Body of pancreas (tissue), 4 donors: ENCODE measurements at regions not wholly inside any gene's neighbourhood (a gene's known extent, or its start where the extent isn't known, plus 50 kb on each side); places are given as distances from the start of the nearest gene placed in this dataset.
A peak's percentile ranks its signal among the peaks of the same experiment; 100 is the strongest.

Experiments used
- ATAC-seq: fragments of 150-250 bp; one replicate; pipeline ENCODE4 v1.9.1; 2016
- DNase-seq, 4 donors: peaks; one replicate each; pipeline ENCODE4 v3.0.0-alpha.2; 2019
- H3K27ac ChIP-seq, 4 donors: fragments of 200-600 bp; sonication (generic); 1 replicate in 3 of 4; 2 replicates in 1 of 4; pipeline versions ENCODE4 v1.5.1 to v1.6.1; 2016 to 2019; ENCODE audit warnings: mild to moderate bottlenecking in 1 of 4, mixed read lengths in 1 of 4, moderate library complexity in 1 of 4
- H3K27me3 ChIP-seq, 2 donors: fragments of 200-600 bp; sonication (generic); one replicate each; pipeline ENCODE4 v1.6.0; 2016; ENCODE audit warnings: mild to moderate bottlenecking in 1 of 2
- H3K36me3 ChIP-seq, 2 donors: fragments of 200-600 bp; sonication (generic); replicated peaks in 1 of 2; 2 replicates each; pipeline ENCODE4 v1.5.1; 2016; ENCODE audit warnings: low read depth in 2 of 2; ENCODE audit not compliant: insufficient read depth in 1 of 2
- H3K4me1 ChIP-seq: fragments of 200-600 bp; sonication (generic); one replicate; pipeline ENCODE4 v1.6.0; 2016
- H3K4me3 ChIP-seq, 2 donors: fragments of 200-600 bp; sonication (generic); 1 replicate in 1 of 2; 2 replicates in 1 of 2; pipeline ENCODE4 v1.5.1; 2016 to 2019
- H3K9me3 ChIP-seq, 3 donors: fragments of 200-600 bp; sonication (generic); 1 replicate in 2 of 3; 2 replicates in 1 of 3; pipeline ENCODE4 v1.5.1; 2016
- POLR2A ChIP-seq, 3 donors: fragments of 450-650 bp; IDR thresholded peaks; one replicate each; pipeline ENCODE4 v1.6.1; 2016; ENCODE audit warnings: antibody characterized with exemption in 3 of 3, mild to moderate bottlenecking in 2 of 3
- WGBS, 2 donors: methylation state at CpG; one replicate each; pipeline ENCODE4 v1.1.5; 2017; 5-methylcytosine and 5-hydroxymethylcytosine counted together
- intact Hi-C: fragments of 100-400 bp; cut with DNase I; formaldehyde crosslinking; loops from one replicate; pipeline ENCODE4 v1.15.1; 2023
- TF ChIP-seq, protein P1 (sequence below), 7 experiments: fragments of 450-650 bp in 4 of 7; fragments of 200-600 bp in 3 of 7; sonication (generic) in 3 of 7; IDR thresholded peaks; one replicate each; pipeline ENCODE4 v1.5.1; 2016 to 2019; ENCODE audit warnings: antibody characterized with exemption in 7 of 7

- intact Hi-C loops, result no loop called here
- 21 to 30% methylated on average over 3 of the region's 3 CpGs for WGBS, 2 donors
- TF ChIP-seq, protein P1, sequence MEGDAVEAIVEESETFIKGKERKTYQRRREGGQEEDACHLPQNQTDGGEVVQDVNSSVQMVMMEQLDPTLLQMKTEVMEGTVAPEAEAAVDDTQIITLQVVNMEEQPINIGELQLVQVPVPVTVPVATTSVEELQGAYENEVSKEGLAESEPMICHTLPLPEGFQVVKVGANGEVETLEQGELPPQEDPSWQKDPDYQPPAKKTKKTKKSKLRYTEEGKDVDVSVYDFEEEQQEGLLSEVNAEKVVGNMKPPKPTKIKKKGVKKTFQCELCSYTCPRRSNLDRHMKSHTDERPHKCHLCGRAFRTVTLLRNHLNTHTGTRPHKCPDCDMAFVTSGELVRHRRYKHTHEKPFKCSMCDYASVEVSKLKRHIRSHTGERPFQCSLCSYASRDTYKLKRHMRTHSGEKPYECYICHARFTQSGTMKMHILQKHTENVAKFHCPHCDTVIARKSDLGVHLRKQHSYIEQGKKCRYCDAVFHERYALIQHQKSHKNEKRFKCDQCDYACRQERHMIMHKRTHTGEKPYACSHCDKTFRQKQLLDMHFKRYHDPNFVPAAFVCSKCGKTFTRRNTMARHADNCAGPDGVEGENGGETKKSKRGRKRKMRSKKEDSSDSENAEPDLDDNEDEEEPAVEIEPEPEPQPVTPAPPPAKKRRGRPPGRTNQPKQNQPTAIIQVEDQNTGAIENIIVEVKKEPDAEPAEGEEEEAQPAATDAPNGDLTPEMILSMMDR (IDR thresholded peaks at IDR 0.05), result no peak
- no peak for TF ChIP-seq POLR2A (IDR thresholded peaks at IDR 0.05)
These were observed 133.3 kb upstream of the CHRM3 start for GRCh38 chr1:239253032-239253431.

DNA sequence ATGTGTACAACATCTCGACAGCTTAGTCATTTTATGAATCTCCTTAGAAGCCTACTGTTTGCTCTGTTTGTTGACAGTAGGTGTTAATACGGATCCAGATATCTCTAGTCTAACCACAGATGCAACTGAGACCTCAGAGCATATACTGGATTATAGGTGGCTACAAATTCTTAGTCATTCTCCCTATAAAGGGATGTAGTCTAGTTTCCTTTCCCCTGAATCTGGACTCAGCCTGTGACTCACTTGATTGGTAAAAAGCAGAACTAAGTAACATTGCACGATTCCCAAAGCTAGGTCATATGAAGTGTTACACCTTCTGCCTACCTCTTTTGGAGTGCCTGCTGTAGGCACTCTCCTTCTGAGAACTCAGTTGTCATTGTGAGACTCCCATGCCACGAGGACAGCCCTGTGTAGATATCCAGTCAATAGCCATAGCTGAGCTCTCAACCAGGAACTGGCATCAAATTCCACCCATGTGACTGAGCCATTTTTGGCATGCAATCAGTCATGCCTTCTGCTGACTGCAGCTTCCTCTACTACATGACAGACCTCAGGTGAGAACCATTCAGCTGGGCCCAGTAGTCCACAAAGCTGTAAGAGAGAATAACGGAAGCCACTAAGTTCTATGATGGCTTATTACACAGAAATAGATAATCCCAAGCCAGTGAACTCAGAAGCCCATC, 135.9 kb upstream of the CHRM3 start:
- ATAC-seq (peak; percentile 94), DNase-seq (peak; percentile 53 to 67 (median 58))
- Histone ChIP-seq H3K27ac (no peak overlapping the region), H3K27me3 (no peaks in the 10 kb centered on the region), H3K36me3 (no peaks in the 10 kb centered on the region), H3K4me3 (no peak overlapping the region), H3K4me1 (peaks cover 7% of the 10 kb centered on the region), H3K9me3 (no peaks in the 10 kb centered on the region)
- WGBS, 2 donors, result 51 to 59% methylated on average over 5 of the region's 5 CpGs
- TF ChIP-seq, protein P1 (IDR thresholded peaks at IDR 0.05), result no peak
- no peak for TF ChIP-seq POLR2A (IDR thresholded peaks at IDR 0.05)
- intact Hi-C loops, result no loop called here

More at GRCh38 chr1:239253032-239253431, 133.3 kb upstream of the CHRM3 start:
- no peak overlapping the region for H3K4me3 ChIP-seq
- DNase-seq (no peak), ATAC-seq (no peak)
- H3K36me3 ChIP-seq, result no peaks in the 10 kb centered on the region
- H3K27ac ChIP-seq, result no peak overlapping the region
- no peaks in the 10 kb centered on the region for H3K27me3 ChIP-seq
- peaks cover 7% of the 10 kb centered on the region for H3K4me1 ChIP-seq
- no peaks in the 10 kb centered on the region for H3K9me3 ChIP-seq

- TF ChIP-seq POLR2A (IDR thresholded peaks at IDR 0.05), result no peak
- TF ChIP-seq, protein P1 (IDR thresholded peaks at IDR 0.05), result no peak
- Histone ChIP-seq H3K9me3 (no peaks in the 10 kb centered on the region), H3K4me3 (no peak overlapping the region), H3K27me3 (no peaks in the 10 kb centered on the region), H3K4me1 (peaks cover 7% of the 10 kb centered on the region), H3K27ac (no peak overlapping the region), H3K36me3 (no peaks in the 10 kb centered on the region)
- intact Hi-C loops, result no loop called here
- ATAC-seq (no peak), DNase-seq (no peak)
These were observed 139.1 kb upstream of the CHRM3 start for GRCh38 chr1:239247285-239247684.

DNA sequence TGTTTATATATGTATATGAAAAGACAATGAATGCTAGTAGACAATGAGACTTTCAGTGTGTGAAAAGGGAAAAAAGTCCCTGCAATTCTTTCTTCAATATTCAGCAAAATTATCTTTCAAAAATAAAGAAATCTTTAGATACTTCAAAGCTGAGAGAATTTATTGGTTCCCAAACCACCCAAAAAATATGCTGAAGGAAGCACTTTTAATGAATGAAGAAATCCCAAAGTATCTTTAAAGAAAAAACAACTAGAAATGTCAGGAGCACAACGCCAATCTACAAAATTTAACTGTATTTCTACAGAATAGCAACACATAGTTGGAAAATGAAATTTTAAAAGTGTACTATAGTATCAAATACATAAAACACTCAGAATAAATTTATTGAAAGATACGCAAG, 142.3 kb upstream of the CHRM3 start:
- ATAC-seq, result no peak
- no peaks in the 10 kb centered on the region for H3K27me3 ChIP-seq
- TF ChIP-seq, protein P1 (IDR thresholded peaks at IDR 0.05), result no peak
- TF ChIP-seq POLR2A (IDR thresholded peaks at IDR 0.05), result no peak
- WGBS, 2 donors, result 92 to 96% methylated on average over 2 of the region's 2 CpGs
- H3K27ac ChIP-seq, result no peak overlapping the region
- no peak for DNase-seq
- no peak overlapping the region for H3K4me3 ChIP-seq
- H3K4me1 ChIP-seq, result no peaks in the 10 kb centered on the region
- no peaks in the 10 kb centered on the region for H3K36me3 ChIP-seq
- H3K9me3 ChIP-seq, result no peaks in the 10 kb centered on the region
- intact Hi-C loops, result no loop called here

GRCh38 chr1:239243006-239243405, 143.4 kb upstream of the CHRM3 start:
- H3K27ac ChIP-seq, result no peak overlapping the region
- DNase-seq (no peak), ATAC-seq (no peak)
- H3K27me3 ChIP-seq, result no peaks in the 10 kb centered on the region
- H3K9me3 ChIP-seq, result no peaks in the 10 kb centered on the region
- no peak overlapping the region for H3K4me3 ChIP-seq
- H3K36me3 ChIP-seq, result no peaks in the 10 kb centered on the region
- intact Hi-C loops, result no loop called here
- WGBS, 2 donors, result 87 to 88% methylated on average over 2 of the region's 2 CpGs
- H3K4me1 ChIP-seq, result no peaks in the 10 kb centered on the region
- TF ChIP-seq POLR2A (IDR thresholded peaks at IDR 0.05), result no peak
- TF ChIP-seq, protein P1 (IDR thresholded peaks at IDR 0.05), result no peak
